ENCODE measurements at regions not wholly inside any gene's neighbourhood (a gene's known extent, or its start where the extent isn't known, plus 50 kb on each side); places are given as distances from the start of the nearest gene placed in this dataset.

- TF ChIP-seq CTCF (IDR thresholded peaks at IDR 0.05) (no peak), POLR2A (IDR thresholded peaks at IDR 0.05) (no peak)
These were observed 236.1 kb downstream of the TEX29 start for GRCh38 chr13:111556496-111556895.
